Type B pancreatic cell (in vitro differentiated cells): ENCODE measurements at regions not wholly inside any gene's neighbourhood (a gene's known extent, or its start where the extent isn't known, plus 50 kb on each side); places are given as distances from the start of the nearest gene placed in this dataset.

Experiments
- DNase-seq: peaks from one replicate; pipeline ENCODE4 v3.0.0; 2021; ENCODE audit warnings: mixed read lengths; ENCODE audit not compliant: unreplicated experiment; ENCODE audit errors: extremely low spot score
- H3K27ac Mint-ChIP-seq: 2 replicates; pipeline ENCODE4 v1.8.0; 2021; ENCODE audit warnings: mild to moderate bottlenecking, mixed read lengths
- H3K27me3 Mint-ChIP-seq: 2 replicates; pipeline ENCODE4 v1.8.0; 2021; ENCODE audit warnings: mixed read lengths
- H3K36me3 Mint-ChIP-seq: 2 replicates; pipeline ENCODE4 v1.8.0; 2021; ENCODE audit warnings: mixed read lengths
- H3K4me1 Mint-ChIP-seq: one replicate; pipeline ENCODE4 v1.8.0; 2021; ENCODE audit warnings: mixed read lengths; ENCODE audit not compliant: unreplicated experiment
- H3K4me3 Mint-ChIP-seq: 2 replicates; pipeline ENCODE4 v1.8.0; 2021; ENCODE audit warnings: mild to moderate bottlenecking, mixed read lengths
- H3K9me3 Mint-ChIP-seq: 2 replicates; pipeline ENCODE4 v1.8.0; 2021; ENCODE audit warnings: mixed read lengths
- TF ChIP-seq, protein P1 (sequence below): fragments of 200-600 bp; sonication (generic); conservative IDR thresholded peaks from 2 replicates; pipeline ENCODE4 v1.5.0; 2021; ENCODE audit warnings: antibody characterized with exemption, mild to moderate bottlenecking

DNA sequence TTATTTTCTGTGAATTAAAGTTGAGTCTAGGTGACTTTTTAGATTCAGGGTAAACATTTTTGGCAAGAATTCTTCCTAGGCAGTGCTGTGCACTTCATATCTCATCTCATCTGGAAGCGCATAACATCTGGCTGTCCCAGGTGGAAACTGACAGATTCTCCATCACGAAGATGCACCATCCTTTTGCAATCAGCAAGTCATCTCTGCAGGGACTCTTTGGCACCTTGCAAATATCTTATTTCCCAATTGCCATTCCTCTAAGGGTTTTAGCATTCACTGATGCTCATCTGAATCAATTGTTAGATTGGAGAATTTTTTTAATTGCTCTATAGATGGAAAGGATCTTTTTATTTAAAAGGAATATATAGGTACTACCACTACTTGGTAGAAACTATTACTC, 282.7 kb upstream of the ATP10A start:
- Mint-ChIP-seq H3K4me1 (no peaks in the 10 kb centered on the region), H3K4me3 (no peak overlapping the region), H3K9me3 (no peaks in the 10 kb centered on the region), H3K27ac (no peak overlapping the region), H3K36me3 (no peaks in the 10 kb centered on the region), H3K27me3 (peaks cover 21% of the 10 kb centered on the region)
- no peak for DNase-seq
- TF ChIP-seq, protein P1, sequence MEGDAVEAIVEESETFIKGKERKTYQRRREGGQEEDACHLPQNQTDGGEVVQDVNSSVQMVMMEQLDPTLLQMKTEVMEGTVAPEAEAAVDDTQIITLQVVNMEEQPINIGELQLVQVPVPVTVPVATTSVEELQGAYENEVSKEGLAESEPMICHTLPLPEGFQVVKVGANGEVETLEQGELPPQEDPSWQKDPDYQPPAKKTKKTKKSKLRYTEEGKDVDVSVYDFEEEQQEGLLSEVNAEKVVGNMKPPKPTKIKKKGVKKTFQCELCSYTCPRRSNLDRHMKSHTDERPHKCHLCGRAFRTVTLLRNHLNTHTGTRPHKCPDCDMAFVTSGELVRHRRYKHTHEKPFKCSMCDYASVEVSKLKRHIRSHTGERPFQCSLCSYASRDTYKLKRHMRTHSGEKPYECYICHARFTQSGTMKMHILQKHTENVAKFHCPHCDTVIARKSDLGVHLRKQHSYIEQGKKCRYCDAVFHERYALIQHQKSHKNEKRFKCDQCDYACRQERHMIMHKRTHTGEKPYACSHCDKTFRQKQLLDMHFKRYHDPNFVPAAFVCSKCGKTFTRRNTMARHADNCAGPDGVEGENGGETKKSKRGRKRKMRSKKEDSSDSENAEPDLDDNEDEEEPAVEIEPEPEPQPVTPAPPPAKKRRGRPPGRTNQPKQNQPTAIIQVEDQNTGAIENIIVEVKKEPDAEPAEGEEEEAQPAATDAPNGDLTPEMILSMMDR, result no peak

DNA sequence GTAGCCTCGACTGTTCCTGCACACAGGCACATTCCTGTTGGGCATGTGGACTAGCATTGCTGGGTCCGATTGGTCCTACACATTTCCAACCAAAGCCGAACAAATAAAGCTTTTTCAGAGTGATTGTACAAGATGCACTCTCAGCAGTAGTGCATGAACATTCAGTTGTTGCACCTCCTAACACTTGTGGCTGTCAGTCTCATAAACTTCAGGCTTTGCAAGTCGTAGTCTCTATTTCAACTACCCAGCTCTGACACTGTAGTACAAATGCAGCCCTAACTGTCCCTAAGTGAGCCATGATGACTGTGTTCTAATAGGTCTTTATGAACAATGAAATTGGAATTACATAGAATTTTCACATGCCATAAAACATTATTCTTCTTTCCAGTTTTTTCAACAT, 281.7 kb upstream of the ATP10A start:
- TF ChIP-seq, protein P1, result no peak
- Mint-ChIP-seq H3K27ac (no peak overlapping the region), H3K9me3 (no peaks in the 10 kb centered on the region), H3K4me1 (no peaks in the 10 kb centered on the region), H3K27me3 (peaks cover 24% of the 10 kb centered on the region), H3K36me3 (no peaks in the 10 kb centered on the region), H3K4me3 (no peak overlapping the region)
- DNase-seq, result no peak

DNA sequence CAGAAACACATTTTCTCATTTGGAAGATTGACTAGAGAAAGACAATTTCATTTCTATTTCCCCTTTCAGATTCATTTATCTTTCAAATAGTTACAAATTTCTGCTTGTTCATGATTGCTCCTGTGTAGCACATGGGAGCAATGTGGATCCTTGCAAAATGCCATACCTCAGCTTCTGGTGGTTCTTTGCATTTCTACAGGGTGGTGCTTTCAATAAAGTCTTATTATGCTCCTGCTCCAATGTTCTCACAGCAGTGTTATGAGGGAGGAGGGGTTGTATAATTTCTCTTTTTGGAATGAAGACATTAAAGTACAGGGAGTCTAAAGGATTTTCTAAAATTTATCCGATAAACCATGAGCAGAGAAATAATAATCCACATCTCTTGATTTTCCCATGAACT, 280.1 kb upstream of the ATP10A start:
- H3K27me3 Mint-ChIP-seq, result peaks cover 24% of the 10 kb centered on the region
- TF ChIP-seq, protein P1, result no peak
- no peaks in the 10 kb centered on the region for H3K36me3 Mint-ChIP-seq
- H3K4me1 Mint-ChIP-seq, result no peaks in the 10 kb centered on the region
- DNase-seq, result no peak
- no peak overlapping the region for H3K4me3 Mint-ChIP-seq
- H3K27ac Mint-ChIP-seq, result no peak overlapping the region
- no peaks in the 10 kb centered on the region for H3K9me3 Mint-ChIP-seq

DNA sequence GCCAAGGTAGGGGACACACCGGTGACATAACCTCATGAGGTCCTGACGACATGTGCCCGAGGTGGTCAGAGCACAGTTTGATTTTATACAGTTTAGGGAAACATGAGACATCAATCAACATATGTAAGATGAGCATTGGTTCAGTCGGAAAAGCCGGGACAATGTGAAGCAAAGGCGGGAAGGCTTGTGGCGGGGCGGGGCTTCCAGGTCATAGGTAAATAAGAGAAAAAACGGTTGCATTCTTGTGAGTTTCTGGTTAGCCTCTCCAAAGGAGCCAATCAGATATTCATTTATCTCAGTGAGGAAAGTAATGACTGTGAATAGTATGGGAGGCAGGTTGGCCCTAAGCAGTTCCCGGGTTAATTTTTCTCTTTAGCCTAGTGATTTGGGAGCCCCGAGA, 271.7 kb upstream of the ATP10A start:
- Mint-ChIP-seq H3K36me3 (no peaks in the 10 kb centered on the region), H3K27me3 (peaks cover 18% of the 10 kb centered on the region), H3K9me3 (no peaks in the 10 kb centered on the region), H3K4me3 (no peak overlapping the region), H3K27ac (no peak overlapping the region), H3K4me1 (peaks cover 5% of the 10 kb centered on the region)
- TF ChIP-seq, protein P1, result no peak
- DNase-seq, result no peak

GRCh38 chr15:26134152-26134551, 271.0 kb upstream of the ATP10A start:
- no peaks in the 10 kb centered on the region for H3K36me3 Mint-ChIP-seq
- no peaks in the 10 kb centered on the region for H3K9me3 Mint-ChIP-seq
- no peak overlapping the region for H3K27ac Mint-ChIP-seq
- no peak overlapping the region for H3K4me3 Mint-ChIP-seq
- DNase-seq, result no peak
- H3K4me1 Mint-ChIP-seq, result peaks cover 5% of the 10 kb centered on the region
- TF ChIP-seq, protein P1, result no peak
- peaks cover 19% of the 10 kb centered on the region for H3K27me3 Mint-ChIP-seq

- Mint-ChIP-seq H3K4me1 (peaks cover 5% of the 10 kb centered on the region), H3K36me3 (no peaks in the 10 kb centered on the region), H3K4me3 (no peak overlapping the region), H3K9me3 (no peaks in the 10 kb centered on the region), H3K27me3 (peaks cover 19% of the 10 kb centered on the region), H3K27ac (no peak overlapping the region)
- TF ChIP-seq, protein P1, result no peak
- DNase-seq, result no peak
These were observed 269.7 kb upstream of the ATP10A start for GRCh38 chr15:26132811-26133210.
